Upper lobe of right lung (tissue), 1 donor: ENCODE measurements at regions not wholly inside any gene's neighbourhood (a gene's known extent, or its start where the extent isn't known, plus 50 kb on each side); places are given as distances from the start of the nearest gene placed in this dataset.

Source experiments
- ATAC-seq: fragments of 200-7000 bp; cut with Tn5 transposase; one replicate; pipeline ENCODE4 v1.9.1; 2020; ENCODE audit warnings: mild to moderate bottlenecking, moderate library complexity
- DNase-seq: peaks from one replicate; pipeline ENCODE4 v3.0.0-alpha.2; 2020
- H3K27ac ChIP-seq: fragments of 200-600 bp; one replicate; pipeline ENCODE4 v1.8.0; 2022
- H3K27me3 ChIP-seq: fragments of 200-600 bp; one replicate; pipeline ENCODE4 v1.8.0; 2022; ENCODE audit warnings: mild to moderate bottlenecking
- H3K36me3 ChIP-seq: fragments of 200-600 bp; one replicate; pipeline ENCODE4 v1.8.0; 2022
- H3K4me1 ChIP-seq: fragments of 200-600 bp; one replicate; pipeline ENCODE4 v1.8.0; 2022
- H3K4me3 ChIP-seq: fragments of 200-600 bp; one replicate; pipeline ENCODE4 v1.8.0; 2022; ENCODE audit warnings: mild to moderate bottlenecking
- H3K9me3 ChIP-seq: fragments of 200-600 bp; one replicate; pipeline ENCODE4 v1.8.0; 2022
- CTCF ChIP-seq: fragments of 200-600 bp; IDR thresholded peaks from one replicate; pipeline ENCODE4 v1.8.0; 2022; ENCODE audit warnings: antibody characterized with exemption
- intact Hi-C: fragments of 100-400 bp; cut with DNase I; formaldehyde crosslinking; loops from one replicate; pipeline ENCODE4 v1.11.0; 2022
- donor health status: DM: no; HTN: yes; CAD: no; lungs with severe emphysema.

- intact Hi-C loops = no loop called here
- ATAC-seq = no peak
- no peaks in the 10 kb centered on the region for H3K4me1 ChIP-seq
These were observed 279.8 kb upstream of the BOD1L1 start for GRCh38 chr4:13907255-13907751.

GRCh38 chr4:13908455-13908854 lies 280.9 kb upstream of the BOD1L1 start:
- TF ChIP-seq CTCF = no peak
- Histone ChIP-seq H3K27me3 (no peaks in the 10 kb centered on the region), H3K9me3 (no peaks in the 10 kb centered on the region), H3K4me3 (no peak overlapping the region), H3K36me3 (no peaks in the 10 kb centered on the region), H3K27ac (no peak overlapping the region), H3K4me1 (no peaks in the 10 kb centered on the region)
- DNase-seq = no peak
- ATAC-seq = no peak
- intact Hi-C loops = no loop called here

More at GRCh38 chr4:13907255-13907751, 279.8 kb upstream of the BOD1L1 start:
- no peak for DNase-seq
- no peaks in the 10 kb centered on the region for H3K9me3 ChIP-seq
- no peak overlapping the region for H3K4me3 ChIP-seq
- H3K27ac ChIP-seq = no peak overlapping the region
- H3K36me3 ChIP-seq = no peaks in the 10 kb centered on the region
- no peak for TF ChIP-seq CTCF
- no peaks in the 10 kb centered on the region for H3K27me3 ChIP-seq

- Histone ChIP-seq H3K36me3 (no peaks in the 10 kb centered on the region), H3K9me3 (no peaks in the 10 kb centered on the region), H3K4me1 (no peaks in the 10 kb centered on the region), H3K27me3 (no peaks in the 10 kb centered on the region), H3K27ac (no peak overlapping the region), H3K4me3 (no peak overlapping the region)
- TF ChIP-seq CTCF = no peak
- ATAC-seq (no peak), DNase-seq (no peak)
- intact Hi-C loops = no loop called here
These were observed 283.0 kb upstream of the BOD1L1 start for GRCh38 chr4:13910556-13910955.

- Histone ChIP-seq H3K36me3 (no peaks in the 10 kb centered on the region), H3K27ac (no peak overlapping the region), H3K4me3 (no peak overlapping the region), H3K9me3 (no peaks in the 10 kb centered on the region), H3K4me1 (no peaks in the 10 kb centered on the region), H3K27me3 (no peaks in the 10 kb centered on the region)
- DNase-seq (no peak), ATAC-seq (no peak)
- TF ChIP-seq CTCF = no peak
- intact Hi-C loops = no loop called here
These were observed 283.7 kb upstream of the BOD1L1 start for GRCh38 chr4:13911256-13911655.

- peak; percentile 24 for ATAC-seq
- DNase-seq = no peak
- Histone ChIP-seq H3K36me3 (no peaks in the 10 kb centered on the region), H3K4me3 (no peak overlapping the region), H3K9me3 (no peaks in the 10 kb centered on the region), H3K27ac (no peak overlapping the region), H3K27me3 (no peaks in the 10 kb centered on the region), H3K4me1 (no peaks in the 10 kb centered on the region)
- no peak for TF ChIP-seq CTCF
- intact Hi-C loops = no loop called here
These were observed 285.0 kb upstream of the BOD1L1 start for GRCh38 chr4:13912436-13912925.

- H3K27ac ChIP-seq = no peak overlapping the region
- no peaks in the 10 kb centered on the region for H3K4me1 ChIP-seq
- ATAC-seq (peak; percentile 52), DNase-seq (no peak)
- no peaks in the 10 kb centered on the region for H3K36me3 ChIP-seq
- no peak overlapping the region for H3K4me3 ChIP-seq
- no peaks in the 10 kb centered on the region for H3K9me3 ChIP-seq
- intact Hi-C loops = no loop called here
- no peaks in the 10 kb centered on the region for H3K27me3 ChIP-seq
- no peak for TF ChIP-seq CTCF
These were observed 285.4 kb upstream of the BOD1L1 start for GRCh38 chr4:13912966-13913365.
